Right hindlimb (tissue), 1 donor: ENCODE measurements at regions not wholly inside any gene's neighbourhood (a gene's known extent, or its start where the extent isn't known, plus 50 kb on each side); places are given as distances from the start of the nearest gene placed in this dataset.

Source experiments
- DNase-seq: peaks from one replicate; pipeline ENCODE4 v3.0.0-alpha.2; 2018

- no peak for DNase-seq
Observed at GRCh38 chr5:124410539-124411488, 335.6 kb downstream of the ZNF608 start.

DNA sequence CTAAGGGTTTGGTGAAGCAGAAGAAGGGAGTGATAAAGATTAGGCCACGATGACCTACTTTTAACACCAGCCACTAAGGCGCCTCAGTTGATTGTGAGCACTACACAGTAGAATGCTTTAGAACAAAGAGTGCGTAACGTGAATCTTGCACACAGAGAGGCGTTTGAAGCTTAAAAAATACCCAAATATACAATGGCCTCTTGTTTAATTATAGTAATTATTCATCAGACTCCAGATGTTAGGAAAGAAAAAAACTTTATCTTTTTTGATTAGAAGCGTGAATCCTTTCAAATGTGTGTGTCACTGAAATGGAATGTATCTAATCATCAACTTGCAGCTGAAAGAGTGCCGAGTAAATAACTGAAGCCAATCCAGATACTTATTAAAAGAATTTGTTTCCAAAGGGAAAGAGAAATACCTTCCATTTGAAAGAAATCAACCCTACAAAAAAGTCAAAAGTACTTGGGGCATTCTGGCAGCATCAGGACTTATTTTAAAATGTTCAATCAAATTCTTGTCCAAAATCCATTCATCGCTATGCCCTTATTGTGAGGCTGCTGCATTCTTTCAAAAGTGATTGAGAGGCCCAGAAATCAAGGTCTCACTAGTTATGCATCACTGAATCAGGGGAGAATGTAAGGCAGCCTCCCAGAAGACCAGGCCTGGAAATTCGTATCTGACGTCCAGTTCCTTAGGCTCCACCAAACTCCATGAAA lies 337.5 kb downstream of the ZNF608 start:
- DNase-seq, result no peak

DNA sequence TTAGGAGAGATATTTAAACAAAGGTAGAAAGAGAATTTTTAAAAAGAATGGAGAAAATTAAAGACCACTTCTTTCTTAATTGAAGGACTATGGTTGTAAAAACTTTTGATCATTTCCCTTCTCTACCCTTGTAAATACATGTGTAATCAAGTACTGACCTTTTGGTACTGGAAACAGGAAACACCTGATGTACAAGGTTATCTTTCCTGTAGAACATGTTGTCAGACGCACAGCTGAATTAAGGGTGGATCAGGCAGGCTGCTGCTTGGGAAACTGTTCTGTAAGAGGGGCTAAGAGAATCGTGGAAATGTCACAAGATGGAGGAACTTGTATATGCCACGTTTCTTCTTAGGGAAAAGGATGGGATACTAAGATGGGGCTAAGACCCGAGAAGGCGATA lies 341.6 kb downstream of the ZNF608 start:
- no peak for DNase-seq

DNA sequence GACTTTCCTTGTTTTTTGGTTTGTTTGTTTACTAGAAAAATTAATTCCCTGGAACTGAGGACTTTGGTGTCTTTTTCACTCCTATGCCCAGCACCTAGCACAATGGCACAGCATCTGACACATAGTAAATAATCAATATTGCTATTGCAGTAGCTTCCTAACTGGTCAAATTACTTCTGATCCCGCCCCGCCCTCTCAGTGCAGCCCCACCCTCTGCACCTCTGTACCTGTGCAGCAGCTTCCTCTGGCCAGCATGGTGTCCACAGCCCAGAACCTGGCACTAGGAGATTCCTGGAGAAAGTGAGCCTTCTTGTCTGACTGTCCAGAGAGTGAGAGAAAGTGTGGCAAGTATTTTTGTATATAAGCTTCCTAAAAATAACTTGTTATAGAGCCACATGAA lies 343.2 kb downstream of the ZNF608 start:
- DNase-seq, result no peak

GRCh38 chr5:124402144-124402581 lies 344.3 kb downstream of the ZNF608 start:
- DNase-seq, result peak; percentile 25

DNA sequence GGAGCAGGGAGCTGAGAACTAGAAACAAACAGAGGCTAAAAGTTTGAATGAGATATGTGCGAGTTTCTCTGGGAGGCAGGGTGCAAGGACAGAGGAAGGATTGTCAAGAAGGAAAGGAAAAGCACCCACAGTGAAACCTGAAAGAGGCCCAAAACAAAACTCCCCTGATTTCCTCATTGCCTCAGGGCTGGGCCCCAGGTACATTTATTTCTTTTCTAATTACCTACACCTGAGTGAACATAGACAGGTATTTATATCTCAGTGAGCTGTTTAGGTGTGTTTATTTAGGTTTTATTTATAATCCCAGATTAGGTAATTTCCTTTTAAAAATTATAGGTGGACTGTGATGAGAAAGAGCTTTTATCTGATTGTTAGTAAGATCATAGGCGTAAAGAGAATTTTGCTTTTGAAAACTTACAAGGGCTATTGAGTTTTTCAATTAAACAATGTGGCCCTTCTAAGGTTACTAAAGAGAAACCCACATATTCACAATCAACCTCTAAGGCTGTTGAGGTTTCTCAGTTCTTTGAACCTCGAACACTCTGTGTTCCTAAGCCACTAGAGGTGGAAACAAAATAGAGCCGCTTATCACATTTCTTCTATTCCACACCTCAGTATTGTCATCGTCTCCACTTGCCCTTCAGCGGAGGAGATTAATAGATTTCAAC lies 344.8 kb downstream of the ZNF608 start:
- DNase-seq, result no peak

GRCh38 chr5:124399426-124399961 lies 346.9 kb downstream of the ZNF608 start:
- DNase-seq, result no peak

DNA sequence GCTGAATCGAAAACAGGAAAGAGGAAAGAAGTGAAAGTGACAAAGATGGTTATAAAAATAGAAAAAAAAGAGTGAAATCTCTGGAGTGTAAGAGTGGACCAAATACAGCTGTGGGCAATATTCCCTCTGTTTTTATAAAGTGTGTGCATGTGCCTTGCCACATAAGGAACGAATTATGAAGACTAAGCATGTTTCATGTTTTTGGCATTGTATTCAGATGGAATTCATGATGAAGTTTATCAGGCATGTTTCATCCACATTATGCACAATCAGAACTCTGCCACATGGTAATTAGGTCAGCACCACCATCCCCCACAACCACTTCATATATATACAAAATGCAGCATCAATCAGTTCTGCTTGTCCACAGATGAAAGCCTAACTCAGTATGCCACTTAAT lies 348.0 kb downstream of the ZNF608 start:
- DNase-seq, result no peak

DNA sequence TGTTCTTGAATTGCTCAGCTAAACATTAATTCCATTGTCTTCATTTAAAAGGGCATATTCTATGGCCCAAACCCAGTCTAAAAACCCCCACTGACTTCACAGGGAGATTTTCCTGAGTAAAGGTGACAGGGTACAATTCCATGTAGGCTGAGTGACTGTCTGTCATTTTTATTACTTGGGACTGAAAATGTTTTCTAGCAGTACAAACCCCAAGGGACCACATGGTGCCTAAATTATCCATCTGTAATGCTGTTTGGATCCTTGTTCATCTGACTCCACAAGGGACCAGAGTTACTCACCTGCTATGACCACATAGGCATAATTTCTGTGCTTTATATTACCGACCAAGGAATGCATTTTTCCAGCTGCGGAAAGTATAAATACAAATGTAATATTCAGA lies 349.1 kb downstream of the ZNF608 start:
- DNase-seq, result no peak

- no peak for DNase-seq
Observed at GRCh38 chr5:124395926-124396325, 350.5 kb downstream of the ZNF608 start.

DNA sequence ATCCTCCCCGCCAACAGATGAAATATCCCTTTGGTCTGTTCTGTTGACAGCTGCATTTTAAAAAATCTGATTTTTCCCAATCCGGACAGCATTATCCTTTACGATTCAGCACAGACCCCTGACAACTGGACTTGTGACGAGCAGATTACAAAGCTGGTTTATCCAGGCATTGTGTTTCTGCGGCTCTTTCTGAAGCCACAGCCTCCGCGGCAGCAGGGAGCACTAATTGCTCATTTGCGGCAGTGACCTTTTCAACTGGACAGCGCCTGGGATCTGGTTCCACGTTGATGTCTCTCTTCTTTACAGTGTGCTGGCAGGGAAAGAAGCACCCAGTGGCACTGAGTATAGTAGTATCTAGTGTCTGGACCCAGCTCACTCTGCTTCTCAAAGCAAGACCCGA lies 351.2 kb downstream of the ZNF608 start:
- DNase-seq, result peak; percentile 36

GRCh38 chr5:124394700-124395245 lies 351.7 kb downstream of the ZNF608 start:
- DNase-seq, result no peak

GRCh38 chr5:124393584-124394379 lies 352.7 kb downstream of the ZNF608 start:
- DNase-seq, result no peak

DNA sequence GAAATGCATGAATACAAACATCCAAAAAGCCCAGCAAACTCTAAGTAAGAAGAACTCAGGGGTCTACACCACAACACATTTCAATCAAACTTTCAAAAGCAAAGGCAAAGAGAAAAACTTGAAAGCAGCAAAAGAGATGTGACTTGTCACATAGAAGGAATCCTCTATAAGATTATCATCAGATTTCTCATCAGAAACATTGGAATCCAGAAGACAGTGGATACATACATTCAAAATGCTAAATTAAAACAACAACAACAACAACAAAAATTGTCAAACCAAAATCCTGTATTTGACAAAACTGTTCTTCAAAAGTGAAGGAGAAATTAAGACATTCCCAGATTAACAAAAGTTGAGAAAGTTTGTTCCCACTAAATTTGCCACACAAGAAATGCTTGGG lies 362.7 kb downstream of the ZNF608 start:
- DNase-seq, result no peak

- no peak for DNase-seq
Observed at GRCh38 chr5:124377386-124377785, 369.1 kb downstream of the ZNF608 start.

GRCh38 chr5:124373883-124374282 lies 372.6 kb downstream of the ZNF608 start:
- no peak for DNase-seq

- DNase-seq, result no peak
Observed at GRCh38 chr5:124372457-124372856, 374.0 kb downstream of the ZNF608 start.

GRCh38 chr5:124371111-124371706 lies 375.2 kb downstream of the ZNF608 start:
- DNase-seq, result peak; percentile 55

- DNase-seq, result no peak
Observed at GRCh38 chr5:124370601-124371000, 375.8 kb downstream of the ZNF608 start.

DNA sequence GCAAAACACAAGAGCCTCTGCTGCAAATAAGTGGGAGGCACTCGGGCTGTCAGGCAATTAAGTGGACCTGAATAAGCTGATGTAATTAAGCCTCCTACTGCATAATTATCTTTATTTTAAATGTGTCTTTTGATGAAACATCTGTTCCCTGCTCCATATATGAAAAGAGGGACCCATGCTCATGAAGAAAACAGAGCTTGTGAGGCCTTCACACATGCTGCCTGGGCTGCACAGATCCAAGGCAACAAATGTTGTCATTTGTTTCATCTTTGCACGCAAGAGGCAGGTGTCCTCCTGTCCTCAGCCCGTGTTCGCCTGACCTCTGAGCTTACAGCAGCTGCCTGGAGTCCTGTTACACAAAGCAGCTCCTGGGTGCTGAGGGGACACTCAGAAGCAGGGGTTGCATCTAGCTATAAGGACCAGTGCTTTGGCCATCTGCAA lies 381.1 kb downstream of the ZNF608 start:
- peak; percentile 49 for DNase-seq

DNA sequence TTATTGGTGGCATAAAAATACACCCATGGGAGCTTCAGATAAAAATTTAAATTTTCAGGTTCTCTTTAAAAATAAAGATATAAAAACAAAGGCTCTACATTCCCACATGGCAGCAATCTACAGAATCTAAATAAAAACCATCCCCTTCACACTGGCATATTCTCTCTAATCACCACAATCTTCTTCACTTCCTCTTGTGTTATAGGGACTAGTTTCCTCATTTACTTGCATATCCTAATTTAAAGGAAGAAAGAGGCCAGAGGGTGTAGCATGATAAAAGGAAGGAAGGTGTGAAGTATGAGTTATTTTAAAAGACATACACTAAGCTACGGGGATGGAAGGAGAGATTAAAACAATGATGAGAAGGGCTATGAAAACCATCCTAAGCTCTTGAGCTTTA lies 390.5 kb downstream of the ZNF608 start:
- DNase-seq, result no peak

- no peak for DNase-seq
Observed at GRCh38 chr5:124353016-124353415, 393.4 kb downstream of the ZNF608 start.
